Mesodermal cell (in vitro differentiated cells): ENCODE measurements at regions not wholly inside any gene's neighbourhood (a gene's known extent, or its start where the extent isn't known, plus 50 kb on each side); places are given as distances from the start of the nearest gene placed in this dataset.

Experiments used
- H3K27ac ChIP-seq: 2 replicates; pipeline ENCODE4 v1.7.0; 2013; ENCODE audit warnings: mild to moderate bottlenecking, low read depth, low read length, moderate library complexity; ENCODE audit not compliant: severe bottlenecking
- H3K36me3 ChIP-seq: 2 replicates; pipeline ENCODE4 v1.7.1; 2013; ENCODE audit warnings: mild to moderate bottlenecking, low read length, moderate library complexity; ENCODE audit not compliant: control insufficient read depth, insufficient read depth
- H3K4me1 ChIP-seq: one replicate; pipeline ENCODE4 v1.7.1; 2013; ENCODE audit warnings: mild to moderate bottlenecking, low read length; ENCODE audit not compliant: insufficient read depth, control insufficient read depth, poor library complexity, severe bottlenecking
- H3K4me3 ChIP-seq: 2 replicates; pipeline ENCODE4 v1.7.0; 2013; ENCODE audit warnings: low read length, control low read depth, mild to moderate bottlenecking; ENCODE audit not compliant: insufficient read depth, poor library complexity, severe bottlenecking; ENCODE audit errors: extremely low read depth
- H3K9me3 ChIP-seq: 2 replicates; pipeline ENCODE4 v1.7.1; 2013; ENCODE audit warnings: mild to moderate bottlenecking, low read length, moderate library complexity; ENCODE audit not compliant: control insufficient read depth
- WGBS, 2 experiments: methylation state at CpG; one replicate each; pipeline ENCODE4 v1.1.5; 2013; ENCODE audit warnings: missing lambda C conversion rate in 2 of 2; ENCODE audit not compliant: insufficient coverage in 2 of 2; 5-methylcytosine and 5-hydroxymethylcytosine counted together

DNA sequence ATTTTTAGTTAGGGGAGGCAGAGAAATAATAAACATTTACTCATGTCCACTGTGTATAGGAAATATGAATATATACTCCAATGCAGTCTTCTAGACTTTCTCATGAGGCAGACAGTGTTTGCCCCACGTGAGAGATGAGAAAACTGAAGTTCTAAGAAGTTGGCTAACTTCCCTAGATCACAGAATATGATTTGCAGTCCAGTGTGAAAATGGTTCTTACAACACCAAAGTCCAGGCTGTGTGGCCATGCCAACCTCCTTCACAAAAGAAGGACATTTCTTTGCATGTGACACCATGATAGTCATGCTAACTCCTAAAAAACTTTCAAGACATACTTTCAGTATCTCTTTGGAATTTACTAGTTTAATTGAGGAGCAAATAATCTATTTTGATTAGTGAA is 143.7 kb downstream of the IRS1 start:
- H3K4me1 ChIP-seq: peaks cover 21% of the 10 kb centered on the region
- H3K9me3 ChIP-seq: peaks cover 4% of the 10 kb centered on the region
- H3K4me3 ChIP-seq: no peak overlapping the region
- no peak overlapping the region for H3K27ac ChIP-seq
- WGBS, 2 experiments: 100% methylated on average over 1 of the region's 1 CpG; no CpG with 5 or more reads in 1 of the 2 experiments
- no peaks in the 10 kb centered on the region for H3K36me3 ChIP-seq

DNA sequence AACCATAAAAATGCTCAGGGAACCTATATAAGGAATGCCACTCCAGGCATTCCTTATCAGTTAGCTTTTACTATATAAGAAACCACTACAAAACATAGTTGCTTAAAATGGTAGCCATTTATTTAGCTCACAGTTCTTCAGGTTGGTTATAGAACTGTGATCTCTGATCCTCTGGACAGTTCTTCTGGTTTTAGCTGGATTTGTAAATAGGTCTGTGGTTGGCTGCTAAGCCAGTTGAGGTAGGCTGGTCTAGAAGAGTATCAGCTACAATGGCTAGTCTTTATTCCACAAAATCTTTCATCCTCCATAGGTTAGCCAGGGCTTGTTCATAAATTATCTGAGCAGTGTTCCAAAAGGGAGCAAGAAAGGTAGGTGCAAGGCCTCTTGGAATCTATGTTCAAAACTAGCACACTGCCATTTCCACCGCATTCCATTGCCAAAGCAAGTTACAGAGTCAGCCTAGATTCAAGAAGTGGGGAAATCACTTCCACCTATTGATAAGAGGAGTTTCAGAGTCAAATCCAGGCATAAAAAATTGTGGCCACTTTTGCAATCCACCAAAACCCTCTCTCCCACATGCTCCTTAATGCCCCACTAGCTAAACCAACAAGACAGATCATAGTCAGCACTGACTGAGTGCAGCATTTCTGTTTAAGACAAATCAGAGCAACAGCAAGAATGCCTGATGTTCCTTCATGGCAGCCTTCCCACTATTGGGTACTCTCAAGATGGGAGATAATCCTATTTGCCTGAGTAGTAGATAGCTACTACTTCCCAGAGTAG is 146.4 kb downstream of the IRS1 start:
- Histone ChIP-seq H3K4me1 (peaks cover 38% of the 10 kb centered on the region), H3K36me3 (no peaks in the 10 kb centered on the region), H3K9me3 (peaks cover 4% of the 10 kb centered on the region), H3K4me3 (no peak overlapping the region), H3K27ac (peak overlapping the region; percentile 61)
- 100% methylated on average over 1 of the region's 1 CpG; no CpG with 5 or more reads in 1 of the 2 experiments for WGBS, 2 experiments

DNA sequence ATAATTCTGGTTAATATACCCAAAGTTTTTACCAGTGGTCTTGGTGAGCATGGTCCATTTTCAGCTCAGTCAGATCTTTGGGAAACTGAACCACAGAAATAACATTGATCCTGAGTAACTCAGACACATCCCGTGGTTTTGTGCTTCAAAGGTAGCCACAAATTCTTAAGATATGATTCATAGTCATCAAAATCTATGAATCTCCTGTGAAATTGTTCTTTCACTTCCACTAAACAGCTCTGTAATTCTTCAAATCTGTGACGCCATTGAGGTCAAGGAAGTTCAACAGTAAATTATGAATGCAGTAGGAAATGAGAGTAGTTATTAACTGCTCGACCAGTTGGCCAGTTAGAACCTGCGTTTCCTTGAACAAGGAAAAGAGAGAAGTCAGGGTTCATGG is 147.3 kb downstream of the IRS1 start:
- WGBS, 2 experiments: 92 to 100% methylated on average over 2 to 3 of the region's 4 CpGs
- Histone ChIP-seq H3K27ac (peak overlapping the region; percentile 61), H3K4me3 (no peak overlapping the region), H3K9me3 (no peaks in the 10 kb centered on the region), H3K36me3 (no peaks in the 10 kb centered on the region), H3K4me1 (peaks cover 38% of the 10 kb centered on the region)

DNA sequence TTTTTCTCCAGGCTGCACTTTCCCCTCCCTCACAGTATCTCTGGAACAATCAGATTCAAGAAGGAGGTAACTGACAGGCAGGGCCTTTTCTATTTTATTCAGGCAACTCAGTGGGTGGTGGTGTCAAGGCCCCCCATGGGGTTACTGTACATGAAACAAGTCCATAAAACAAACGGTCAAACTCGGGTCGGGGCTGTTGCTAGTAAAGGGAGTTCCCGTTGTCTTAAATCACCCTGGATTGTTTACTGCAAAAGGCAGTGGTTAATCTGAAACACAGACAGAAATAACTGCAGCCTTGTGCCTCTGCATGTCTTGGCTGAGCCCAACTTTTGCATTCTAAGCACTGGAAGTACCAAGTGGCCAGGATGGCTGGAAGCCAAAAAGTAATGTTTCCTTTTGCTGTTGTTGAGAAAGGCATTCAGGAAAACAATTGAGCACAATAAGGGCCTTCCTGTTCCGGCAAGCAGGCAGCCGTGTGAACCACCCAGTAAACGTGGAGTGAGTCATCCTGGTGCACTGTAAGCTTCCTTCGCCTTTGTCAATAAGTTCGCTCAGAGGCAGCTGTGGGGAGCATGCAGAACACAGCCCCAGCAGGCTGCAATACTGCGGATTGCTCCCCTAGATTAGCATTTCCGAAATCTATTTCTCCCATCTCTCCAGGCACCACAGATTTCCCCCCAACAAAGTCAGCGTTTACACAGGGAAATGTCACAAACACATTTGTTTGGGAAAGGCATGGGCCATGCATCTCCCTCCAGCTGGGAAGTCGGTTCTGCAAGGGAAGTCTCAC is 149.6 kb downstream of the IRS1 start:
- no peak overlapping the region for H3K4me3 ChIP-seq
- no peaks in the 10 kb centered on the region for H3K9me3 ChIP-seq
- peaks cover 38% of the 10 kb centered on the region for H3K4me1 ChIP-seq
- 32 to 34% methylated on average over 9 to 10 of the region's 13 CpGs for WGBS, 2 experiments
- H3K36me3 ChIP-seq: no peaks in the 10 kb centered on the region
- H3K27ac ChIP-seq: peak overlapping the region; percentile 95

DNA sequence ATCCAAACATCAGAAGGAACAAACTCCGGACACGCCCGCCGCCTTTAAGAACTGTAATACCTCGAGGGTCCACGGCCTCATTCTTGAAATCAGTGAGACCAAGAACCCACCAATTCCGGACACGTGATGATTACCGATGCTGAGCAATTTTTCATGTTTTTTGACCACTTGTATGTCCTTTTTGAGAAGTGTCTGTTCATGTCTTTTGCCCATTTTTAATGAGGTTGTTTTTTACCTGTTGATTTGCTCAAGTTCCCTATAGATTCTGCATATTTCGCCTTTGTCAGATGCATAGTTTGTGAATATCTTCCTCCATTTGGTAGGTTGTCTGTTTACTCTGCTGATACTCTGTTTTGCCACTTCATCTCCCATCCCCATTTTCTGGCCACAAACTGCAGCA is 150.4 kb downstream of the IRS1 start:
- Histone ChIP-seq H3K4me1 (peaks cover 42% of the 10 kb centered on the region), H3K4me3 (no peak overlapping the region), H3K27ac (peak overlapping the region; percentile 95), H3K9me3 (no peaks in the 10 kb centered on the region), H3K36me3 (no peaks in the 10 kb centered on the region)
- 95% methylated on average over 9 of the region's 10 CpGs for WGBS, 2 experiments

DNA sequence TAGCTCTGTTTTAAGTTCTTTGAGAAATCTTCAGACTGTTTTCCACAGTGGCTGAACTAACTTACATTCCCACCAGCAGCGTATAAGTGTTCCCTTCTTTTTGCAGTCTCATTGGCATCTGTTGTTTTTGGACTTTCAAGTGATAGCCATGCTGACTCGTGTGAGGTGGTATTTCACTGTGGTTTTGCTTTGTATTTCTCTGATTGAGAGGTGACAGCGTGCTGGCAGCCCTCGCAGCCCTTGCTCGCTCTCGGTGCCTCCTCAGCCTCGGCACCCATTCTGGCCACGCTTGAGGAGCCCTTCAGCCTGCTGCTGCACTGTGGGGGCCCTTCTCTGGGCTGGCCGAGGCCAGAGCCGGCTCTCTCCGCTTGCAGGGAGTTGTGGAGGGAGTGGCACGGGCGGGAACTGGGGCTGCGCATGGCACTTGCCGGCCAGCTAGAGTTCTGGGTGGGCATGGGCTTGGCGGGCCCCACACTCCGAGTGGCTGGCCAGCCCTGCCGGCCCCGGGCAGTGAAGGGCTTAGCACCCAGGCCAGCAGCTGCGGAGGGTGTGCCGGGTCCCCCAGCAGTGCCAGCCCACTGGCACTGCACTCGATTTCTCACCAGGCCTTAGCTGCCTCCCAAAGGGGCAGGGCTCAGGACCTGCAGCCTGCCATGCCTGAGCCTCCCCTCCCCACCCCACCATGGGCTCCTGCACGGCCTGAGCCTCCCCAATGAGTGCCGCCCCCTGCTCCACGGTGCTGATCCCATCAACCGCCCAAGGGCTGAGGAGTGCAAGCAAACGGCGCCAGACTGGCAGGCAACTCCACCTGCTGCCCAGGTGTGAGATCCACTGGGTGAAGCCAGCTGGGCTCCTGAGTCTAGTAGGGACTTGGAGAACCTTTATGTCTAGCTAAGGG is 151.8 kb downstream of the IRS1 start:
- Histone ChIP-seq H3K4me1 (peaks cover 46% of the 10 kb centered on the region), H3K27ac (no peak overlapping the region), H3K9me3 (no peaks in the 10 kb centered on the region), H3K36me3 (no peaks in the 10 kb centered on the region), H3K4me3 (no peak overlapping the region)
- 87 to 91% methylated on average over 14 to 24 of the region's 28 CpGs for WGBS, 2 experiments

DNA sequence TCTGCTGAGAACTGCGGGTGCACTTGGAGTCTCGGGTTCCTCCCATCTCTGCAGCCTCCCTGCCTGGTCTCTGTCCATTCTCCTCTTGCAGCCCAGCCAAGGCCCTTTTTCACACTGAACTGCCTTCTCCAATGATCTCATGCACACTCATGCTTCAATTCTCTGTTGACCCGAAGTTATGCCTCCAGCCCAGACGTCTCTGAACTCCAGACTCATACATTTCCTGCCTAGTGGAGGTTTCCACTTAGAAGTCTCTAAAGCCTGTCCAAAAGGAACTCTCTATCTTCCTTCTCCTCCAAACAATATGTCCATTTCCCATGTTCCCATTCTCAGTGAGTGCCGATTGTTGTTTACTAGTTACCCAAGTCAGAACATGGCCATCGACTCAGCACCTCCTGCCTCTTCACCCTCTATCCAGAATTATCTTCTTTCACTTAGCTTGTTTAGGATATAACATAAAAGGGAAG is 155.2 kb downstream of the IRS1 start:
- 78 to 84% methylated on average over 5 of the region's 6 CpGs for WGBS, 2 experiments
- Histone ChIP-seq H3K36me3 (no peaks in the 10 kb centered on the region), H3K27ac (peak overlapping the region; percentile 44), H3K4me1 (peaks cover 22% of the 10 kb centered on the region), H3K4me3 (no peak overlapping the region), H3K9me3 (peaks cover 18% of the 10 kb centered on the region)

DNA sequence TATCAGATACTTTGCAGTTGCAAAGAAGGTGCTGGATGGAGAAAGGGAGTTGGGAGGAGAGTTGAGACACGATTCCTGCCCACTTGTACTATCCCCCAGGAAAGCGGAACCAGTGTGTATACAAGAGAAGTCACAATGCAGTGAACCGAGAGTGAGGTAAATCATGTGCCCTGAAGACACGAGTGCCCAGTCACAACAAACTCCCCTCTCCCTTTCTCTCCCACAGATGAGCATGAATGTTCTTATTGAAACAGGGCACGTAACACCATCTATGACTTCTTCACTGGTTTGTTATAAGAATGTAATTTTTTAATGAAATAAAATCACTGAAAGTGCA is 155.7 kb downstream of the IRS1 start:
- Histone ChIP-seq H3K4me1 (peaks cover 20% of the 10 kb centered on the region), H3K4me3 (no peak overlapping the region), H3K9me3 (peaks cover 18% of the 10 kb centered on the region), H3K27ac (peak overlapping the region; percentile 44), H3K36me3 (no peaks in the 10 kb centered on the region)
- WGBS, 2 experiments: 83 to 90% methylated on average over 2 to 3 of the region's 5 CpGs

DNA sequence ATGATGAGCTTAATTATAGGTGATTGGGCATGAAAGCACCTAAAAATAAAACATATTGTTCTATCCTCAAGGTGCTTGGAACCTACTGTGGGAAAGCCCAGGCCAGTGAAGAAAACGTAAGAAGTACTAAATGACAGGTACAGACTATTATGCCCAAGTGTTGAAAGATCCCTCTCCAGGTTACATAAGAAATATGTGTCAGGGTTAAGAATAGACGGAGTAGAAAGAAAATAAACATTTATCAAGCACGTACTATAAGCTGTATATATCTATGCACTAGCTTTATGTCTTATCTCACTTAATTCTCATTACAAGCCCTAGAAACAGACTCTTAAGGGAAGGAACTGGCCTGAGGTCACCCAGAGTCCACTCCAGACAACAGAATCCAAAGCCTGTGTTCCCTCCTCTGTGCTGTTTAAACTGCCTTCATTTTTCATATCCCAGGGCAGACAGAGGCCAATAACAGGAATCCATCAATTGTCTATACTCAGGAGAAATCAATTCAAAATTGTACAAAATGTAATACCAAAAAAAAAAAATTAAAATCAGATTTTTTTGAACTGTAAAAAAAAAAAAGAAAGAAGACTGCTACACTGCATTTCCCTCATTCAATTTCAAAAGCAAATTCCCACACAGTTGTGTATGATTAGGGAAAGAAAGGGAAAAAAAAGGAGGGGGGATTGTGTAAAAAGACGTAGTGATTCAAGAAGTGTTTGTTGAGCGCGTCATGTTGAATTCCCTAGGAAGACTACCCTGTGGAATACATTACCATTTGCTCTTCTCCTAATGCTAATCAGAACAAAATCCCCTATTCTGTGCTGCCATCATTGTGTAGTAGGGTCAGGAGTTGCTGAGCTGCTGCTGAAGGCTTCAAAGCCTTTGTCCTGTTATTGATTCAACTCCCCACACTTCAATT is 156.3 kb downstream of the IRS1 start:
- H3K4me3 ChIP-seq: no peak overlapping the region
- peaks cover 18% of the 10 kb centered on the region for H3K9me3 ChIP-seq
- peak overlapping the region; percentile 44 for H3K27ac ChIP-seq
- WGBS, 2 experiments: 80% methylated on average over 2 of the region's 6 CpGs; no CpG with 5 or more reads in 1 of the 2 experiments
- H3K36me3 ChIP-seq: no peaks in the 10 kb centered on the region
- H3K4me1 ChIP-seq: peaks cover 24% of the 10 kb centered on the region
